ENCODE measurements at regions not wholly inside any gene's neighbourhood (a gene's known extent, or its start where the extent isn't known, plus 50 kb on each side); places are given as distances from the start of the nearest gene placed in this dataset.

DNA sequence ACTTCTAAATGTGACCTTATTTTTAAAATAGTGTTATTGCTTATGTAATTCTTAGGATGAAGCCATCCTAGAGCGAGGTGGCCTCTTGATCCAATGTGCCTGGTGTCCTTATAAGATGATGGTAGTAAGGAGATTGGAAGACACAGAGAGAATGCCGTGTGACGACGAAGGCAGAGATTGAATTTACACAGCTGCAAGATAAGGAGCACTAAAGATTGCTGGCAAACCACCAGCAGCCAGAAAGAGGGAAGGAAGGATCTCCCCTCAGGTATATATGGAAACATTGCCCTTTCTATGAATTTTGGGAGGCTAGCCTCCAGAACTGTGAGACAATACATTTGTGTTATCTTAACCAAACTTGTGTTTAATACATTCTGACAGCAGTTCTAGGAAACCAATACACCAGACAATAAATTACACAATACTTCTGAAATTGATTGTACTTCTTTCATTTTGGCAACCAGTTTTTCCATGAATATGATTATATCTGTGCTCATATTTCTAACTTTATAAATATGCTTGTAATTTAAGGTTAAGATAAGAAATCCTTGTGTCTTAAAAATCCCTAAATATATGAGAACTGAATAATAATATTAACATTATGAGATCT is 86.3 kb upstream of the VPREB1 start:
- intact Hi-C loops (cut with micrococcal nuclease; ENCODE audit: unreplicated experiment): loop anchor here (5.0 kb wide), 1 partner anchor 39 kb away; no protein-coding TSS in a partner anchor
- no peak for DNase-seq
- BruUV-seq (replicated peaks): no TSS peak
- no peaks in the 10 kb centered on the region for H3K9me3 Mint-ChIP-seq (ENCODE audit: low read depth, unreplicated experiment)
- H3K36me3 Mint-ChIP-seq (ENCODE audit: insufficient read depth, unreplicated experiment): no peaks in the 10 kb centered on the region
- peaks cover 68% of the 10 kb centered on the region for H3K27me3 Mint-ChIP-seq (ENCODE audit: unreplicated experiment)
- TF ChIP-seq, protein P1, sequence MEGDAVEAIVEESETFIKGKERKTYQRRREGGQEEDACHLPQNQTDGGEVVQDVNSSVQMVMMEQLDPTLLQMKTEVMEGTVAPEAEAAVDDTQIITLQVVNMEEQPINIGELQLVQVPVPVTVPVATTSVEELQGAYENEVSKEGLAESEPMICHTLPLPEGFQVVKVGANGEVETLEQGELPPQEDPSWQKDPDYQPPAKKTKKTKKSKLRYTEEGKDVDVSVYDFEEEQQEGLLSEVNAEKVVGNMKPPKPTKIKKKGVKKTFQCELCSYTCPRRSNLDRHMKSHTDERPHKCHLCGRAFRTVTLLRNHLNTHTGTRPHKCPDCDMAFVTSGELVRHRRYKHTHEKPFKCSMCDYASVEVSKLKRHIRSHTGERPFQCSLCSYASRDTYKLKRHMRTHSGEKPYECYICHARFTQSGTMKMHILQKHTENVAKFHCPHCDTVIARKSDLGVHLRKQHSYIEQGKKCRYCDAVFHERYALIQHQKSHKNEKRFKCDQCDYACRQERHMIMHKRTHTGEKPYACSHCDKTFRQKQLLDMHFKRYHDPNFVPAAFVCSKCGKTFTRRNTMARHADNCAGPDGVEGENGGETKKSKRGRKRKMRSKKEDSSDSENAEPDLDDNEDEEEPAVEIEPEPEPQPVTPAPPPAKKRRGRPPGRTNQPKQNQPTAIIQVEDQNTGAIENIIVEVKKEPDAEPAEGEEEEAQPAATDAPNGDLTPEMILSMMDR (IDR thresholded peaks at IDR 0.05; ENCODE audit: unreplicated experiment): no peak
- H3K4me1 Mint-ChIP-seq (ENCODE audit: low read depth, unreplicated experiment): no peaks in the 10 kb centered on the region
- H3K27ac Mint-ChIP-seq (ENCODE audit: unreplicated experiment): no peak overlapping the region
- no peak overlapping the region for H3K4me3 Mint-ChIP-seq (ENCODE audit: low read depth, unreplicated experiment)
- CTCF ChIA-PET: interaction anchor here (1.8 kb wide), 1 partner anchor 47 kb away, joined by 5 read pairs; no protein-coding TSS in a partner anchor

DNA sequence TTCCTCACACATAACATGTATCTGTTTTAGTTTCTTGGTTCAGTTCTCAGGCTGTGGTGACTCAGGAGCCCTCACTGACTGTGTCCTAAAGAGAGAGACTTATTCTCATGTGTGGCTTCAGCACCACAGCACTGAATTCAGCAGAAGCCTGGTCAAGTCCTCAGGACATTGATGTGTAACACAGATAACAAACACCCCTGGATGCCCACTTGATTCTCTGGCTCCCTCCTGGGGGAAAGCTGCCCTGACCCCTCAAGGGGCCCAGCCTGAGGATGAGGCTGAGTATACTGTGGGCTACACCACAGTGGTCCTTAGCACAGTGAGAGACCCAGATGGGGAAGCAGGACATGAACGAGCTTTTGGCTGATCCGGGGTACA is 87.2 kb upstream of the VPREB1 start:
- Mint-ChIP-seq H3K4me3 (ENCODE audit: low read depth, unreplicated experiment) (no peak overlapping the region), H3K27me3 (ENCODE audit: unreplicated experiment) (peaks cover 68% of the 10 kb centered on the region), H3K4me1 (ENCODE audit: low read depth, unreplicated experiment) (no peaks in the 10 kb centered on the region), H3K9me3 (ENCODE audit: low read depth, unreplicated experiment) (no peaks in the 10 kb centered on the region), H3K27ac (ENCODE audit: unreplicated experiment) (no peak overlapping the region), H3K36me3 (ENCODE audit: insufficient read depth, unreplicated experiment) (no peaks in the 10 kb centered on the region)
- intact Hi-C loops (cut with micrococcal nuclease; ENCODE audit: unreplicated experiment): loop anchor here (5.0 kb wide), 1 partner anchor 40 kb away; no protein-coding TSS in a partner anchor
- BruUV-seq (replicated peaks): no TSS peak
- TF ChIP-seq, protein P1 (IDR thresholded peaks at IDR 0.05; ENCODE audit: unreplicated experiment): no peak
- DNase-seq: no peak
- CTCF ChIA-PET: interaction anchor here (0.8 to 1.8 kb wide), 4 partner anchors 11 to 96 kb away, joined by 3 to 5 read pairs (median 4); no protein-coding TSS in a partner anchor

DNA sequence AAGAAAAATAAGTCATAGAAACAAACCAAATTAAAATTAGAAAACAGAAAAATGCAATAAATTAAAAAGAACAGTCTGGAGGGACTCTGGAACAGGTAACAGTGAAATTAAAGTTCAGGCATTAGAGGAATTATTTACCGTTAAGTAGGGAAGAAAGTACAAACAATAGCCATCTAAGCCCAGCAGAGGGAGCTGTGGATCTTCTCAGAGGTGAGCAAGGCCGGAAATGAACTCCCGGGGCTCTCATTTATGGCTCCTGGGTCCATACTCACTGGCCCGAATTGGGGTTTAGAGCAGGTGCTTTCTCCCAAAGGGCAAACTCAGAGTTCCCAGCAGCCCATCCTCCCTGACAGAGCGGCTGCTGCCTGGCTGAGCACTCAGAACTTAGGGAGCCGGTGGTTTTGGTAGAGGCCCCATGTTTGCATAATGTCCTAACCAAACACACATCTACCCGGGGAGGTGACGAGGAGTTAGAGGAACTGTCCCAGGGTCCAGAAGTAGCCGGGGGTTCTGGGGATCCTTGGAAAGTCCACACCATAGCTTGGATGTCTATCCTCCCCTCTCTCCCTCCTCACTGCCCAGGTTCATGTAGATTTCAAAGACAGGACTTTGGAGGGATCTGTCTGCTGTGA is 87.8 kb upstream of the VPREB1 start:
- intact Hi-C loops (cut with micrococcal nuclease; ENCODE audit: unreplicated experiment): loop anchor here (5.0 kb wide), 1 partner anchor 40 kb away; no protein-coding TSS in a partner anchor
- Mint-ChIP-seq H3K4me3 (ENCODE audit: low read depth, unreplicated experiment) (no peak overlapping the region), H3K4me1 (ENCODE audit: low read depth, unreplicated experiment) (no peaks in the 10 kb centered on the region), H3K36me3 (ENCODE audit: insufficient read depth, unreplicated experiment) (no peaks in the 10 kb centered on the region), H3K27ac (ENCODE audit: unreplicated experiment) (no peak overlapping the region), H3K27me3 (ENCODE audit: unreplicated experiment) (peaks cover 68% of the 10 kb centered on the region), H3K9me3 (ENCODE audit: low read depth, unreplicated experiment) (no peaks in the 10 kb centered on the region)
- CTCF ChIA-PET: interaction anchor here (0.8 to 1.8 kb wide), 4 partner anchors 12 to 96 kb away, joined by 3 to 5 read pairs (median 4); no protein-coding TSS in a partner anchor
- TF ChIP-seq, protein P1 (IDR thresholded peaks at IDR 0.05; ENCODE audit: unreplicated experiment): peak; percentile 67
- BruUV-seq (replicated peaks): no TSS peak
- peak; percentile 65 for DNase-seq

DNA sequence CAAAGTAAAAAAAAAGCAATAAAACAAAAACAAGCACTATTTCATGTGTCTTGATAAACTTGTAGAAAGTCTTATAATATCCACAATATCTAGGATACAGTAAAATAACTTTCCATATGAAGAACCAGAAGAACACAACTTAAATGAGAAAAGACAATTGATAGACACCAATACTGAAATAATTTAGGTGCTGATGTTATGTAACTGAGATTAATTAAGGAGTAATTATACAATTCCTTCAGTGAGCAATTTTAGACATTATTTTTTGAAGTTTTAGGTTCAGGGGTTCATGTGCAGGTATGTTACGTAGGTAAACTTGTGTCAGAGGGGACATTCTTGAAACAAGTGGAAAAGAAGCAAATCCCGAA is 88.3 kb upstream of the VPREB1 start:
- no peak for DNase-seq
- CTCF ChIA-PET: interaction anchor here (0.8 to 1.0 kb wide), 2 partner anchors 12 to 95 kb away, joined by 3 to 4 read pairs; no protein-coding TSS in a partner anchor
- BruUV-seq (replicated peaks): no TSS peak
- intact Hi-C loops (cut with micrococcal nuclease; ENCODE audit: unreplicated experiment): loop anchor here (5.0 kb wide), 1 partner anchor 41 kb away; no protein-coding TSS in a partner anchor
- Mint-ChIP-seq H3K27me3 (ENCODE audit: unreplicated experiment) (peaks cover 71% of the 10 kb centered on the region), H3K27ac (ENCODE audit: unreplicated experiment) (no peak overlapping the region), H3K4me1 (ENCODE audit: low read depth, unreplicated experiment) (no peaks in the 10 kb centered on the region), H3K4me3 (ENCODE audit: low read depth, unreplicated experiment) (no peak overlapping the region), H3K36me3 (ENCODE audit: insufficient read depth, unreplicated experiment) (no peaks in the 10 kb centered on the region), H3K9me3 (ENCODE audit: low read depth, unreplicated experiment) (no peaks in the 10 kb centered on the region)
- TF ChIP-seq, protein P1 (IDR thresholded peaks at IDR 0.05; ENCODE audit: unreplicated experiment): no peak

Data from Calu3 (cell line).